ENCODE measurements at regions not wholly inside any gene's neighbourhood (a gene's known extent, or its start where the extent isn't known, plus 50 kb on each side); places are given as distances from the start of the nearest gene placed in this dataset.
A peak's percentile ranks its signal among the peaks of the same experiment; 100 is the strongest.

DNA sequence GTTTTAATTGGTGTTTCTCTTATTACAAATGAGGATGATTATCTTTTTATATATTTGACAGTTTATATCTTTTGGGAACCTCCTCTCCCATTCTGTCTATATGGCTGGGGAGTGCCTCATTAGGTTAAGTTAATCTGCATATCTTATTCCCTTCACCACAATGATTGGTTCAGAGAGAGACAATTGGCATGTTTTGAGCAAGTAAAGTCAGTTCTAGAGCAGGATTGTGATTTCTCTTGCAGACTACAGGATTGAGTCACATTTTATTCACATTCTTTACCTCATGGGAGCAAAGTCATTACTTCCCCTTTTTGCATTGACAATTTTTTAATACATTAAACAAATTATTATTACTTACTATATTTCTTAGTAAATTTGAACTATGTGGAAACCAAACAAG is 345.6 kb downstream of the MDFIC start:
- no peak overlapping the region for H3K27ac Mint-ChIP-seq
- peak in 1 of 2 donors; percentile 67 for ATAC-seq (replicated peaks in 1 of 2)
- no peak overlapping the region for H3K4me3 Mint-ChIP-seq
- H3K36me3 Mint-ChIP-seq (ENCODE audit: insufficient read depth in 2 of 2): peaks cover 0 to 2% of the 10 kb centered on the region in 2 donors
- H3K4me1 Mint-ChIP-seq (ENCODE audit: low read depth): no peaks in the 10 kb centered on the region
- H3K27me3 Mint-ChIP-seq (ENCODE audit: low read depth): peaks cover 21% of the 10 kb centered on the region
- no peak for DNase-seq
- no peaks in the 10 kb centered on the region for H3K9me3 Mint-ChIP-seq

GRCh38 chr7:115260381-115260780 is 338.5 kb downstream of the MDFIC start:
- DNase-seq (no peak), ATAC-seq (replicated peaks in 1 of 2) (no peak)
- Mint-ChIP-seq H3K4me1 (ENCODE audit: low read depth) (no peaks in the 10 kb centered on the region), H3K9me3 (no peaks in the 10 kb centered on the region), H3K27me3 (ENCODE audit: low read depth) (no peaks in the 10 kb centered on the region), H3K36me3 (ENCODE audit: insufficient read depth in 2 of 2) (peaks cover 0 to 2% of the 10 kb centered on the region in 2 donors), H3K27ac (no peak overlapping the region), H3K4me3 (no peak overlapping the region)

DNA sequence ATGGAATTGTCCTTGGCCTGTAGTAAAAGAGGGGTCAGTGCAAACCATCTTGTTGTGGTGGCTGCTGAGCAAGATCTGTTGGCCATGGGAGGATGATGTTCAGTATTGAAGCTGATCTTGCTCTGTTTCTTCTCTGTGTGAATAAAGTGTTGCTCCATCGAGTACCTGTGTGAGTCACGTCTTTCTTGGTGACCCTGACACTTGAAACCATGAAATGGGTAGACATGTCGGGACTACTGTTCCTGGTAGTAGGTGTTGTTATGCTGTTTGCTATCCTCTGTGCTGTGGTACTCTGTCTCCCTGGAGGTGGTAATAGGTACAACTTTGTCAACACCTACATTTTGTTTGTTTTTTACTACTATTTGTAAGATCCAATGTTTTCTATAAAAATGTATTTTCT is 330.6 kb downstream of the MDFIC start:
- Mint-ChIP-seq H3K4me3 (no peak overlapping the region), H3K9me3 (no peaks in the 10 kb centered on the region), H3K4me1 (ENCODE audit: low read depth) (no peaks in the 10 kb centered on the region), H3K27me3 (ENCODE audit: low read depth) (no peaks in the 10 kb centered on the region), H3K27ac (no peak overlapping the region), H3K36me3 (ENCODE audit: insufficient read depth in 2 of 2) (no peaks in the 10 kb centered on the region)
- DNase-seq: no peak
- no peak for ATAC-seq (replicated peaks in 1 of 2)

- Mint-ChIP-seq H3K36me3 (ENCODE audit: insufficient read depth in 2 of 2) (no peaks in the 10 kb centered on the region), H3K27ac (no peak overlapping the region), H3K27me3 (ENCODE audit: low read depth) (no peaks in the 10 kb centered on the region), H3K4me1 (ENCODE audit: low read depth) (no peaks in the 10 kb centered on the region), H3K9me3 (no peaks in the 10 kb centered on the region), H3K4me3 (no peak overlapping the region)
- no peak for ATAC-seq (replicated peaks in 1 of 2)
- DNase-seq: no peak
Measured at GRCh38 chr7:115249080-115249479, 327.2 kb downstream of the MDFIC start.

DNA sequence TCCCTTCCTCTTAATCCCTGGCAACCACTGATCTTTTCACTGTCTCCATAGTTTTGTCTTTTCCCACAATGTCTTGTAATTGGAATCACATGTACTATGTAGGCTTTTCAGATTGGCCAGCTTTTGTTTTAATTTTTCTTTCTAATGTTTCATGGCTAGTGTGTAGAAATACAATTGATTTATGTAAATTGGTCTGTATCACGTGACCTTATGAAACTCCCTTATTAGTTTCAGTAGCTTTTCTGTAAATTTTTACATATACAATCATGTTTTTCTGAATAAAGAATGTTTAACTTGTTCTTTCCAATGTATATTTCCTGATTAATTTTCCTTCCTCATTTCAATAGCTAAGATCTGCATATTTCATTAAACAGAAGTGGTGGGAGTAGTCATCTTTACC is 319.3 kb downstream of the MDFIC start:
- DNase-seq (no peak), ATAC-seq (replicated peaks in 1 of 2) (no peak)
- no peak overlapping the region for H3K4me3 Mint-ChIP-seq
- H3K9me3 Mint-ChIP-seq: peaks cover 1 to 2% of the 10 kb centered on the region in 2 donors
- H3K36me3 Mint-ChIP-seq (ENCODE audit: insufficient read depth in 2 of 2): peaks cover 1 to 3% of the 10 kb centered on the region in 2 donors
- no peaks in the 10 kb centered on the region for H3K27me3 Mint-ChIP-seq (ENCODE audit: low read depth)
- no peak overlapping the region for H3K27ac Mint-ChIP-seq
- H3K4me1 Mint-ChIP-seq (ENCODE audit: low read depth): no peaks in the 10 kb centered on the region

- ATAC-seq (replicated peaks in 1 of 2) (no peak), DNase-seq (no peak)
- Mint-ChIP-seq H3K4me1 (ENCODE audit: low read depth) (no peaks in the 10 kb centered on the region), H3K9me3 (peaks cover 2 to 4% of the 10 kb centered on the region in 2 donors), H3K27ac (no peak overlapping the region), H3K27me3 (ENCODE audit: low read depth) (no peaks in the 10 kb centered on the region), H3K36me3 (ENCODE audit: insufficient read depth in 2 of 2) (peaks cover 1 to 3% of the 10 kb centered on the region in 2 donors), H3K4me3 (no peak overlapping the region)
Measured at GRCh38 chr7:115240242-115240641, 318.3 kb downstream of the MDFIC start.

DNA sequence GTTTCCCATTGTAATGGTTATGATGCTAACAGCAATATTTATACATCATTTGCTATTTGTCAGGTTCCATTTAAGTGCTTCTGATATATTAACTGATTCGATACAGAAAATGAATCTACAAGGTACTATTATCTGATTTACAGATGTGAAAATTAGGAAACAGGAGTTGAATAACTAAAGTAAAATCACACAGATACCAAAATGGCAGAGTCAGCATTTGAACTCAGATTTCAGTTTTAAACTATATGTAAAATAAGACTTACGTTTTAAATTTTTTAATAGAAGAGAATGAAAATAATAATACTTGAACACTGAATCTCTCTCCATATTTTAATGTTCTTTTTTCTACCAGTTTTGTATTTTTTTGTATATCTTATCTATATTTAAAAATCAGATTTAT is 313.2 kb downstream of the MDFIC start:
- ATAC-seq (replicated peaks in 1 of 2): no peak
- Mint-ChIP-seq H3K36me3 (ENCODE audit: insufficient read depth in 2 of 2) (no peaks in the 10 kb centered on the region), H3K4me3 (no peak overlapping the region), H3K27me3 (ENCODE audit: low read depth) (peaks cover 5% of the 10 kb centered on the region), H3K9me3 (peaks cover 0 to 5% of the 10 kb centered on the region in 2 donors), H3K4me1 (ENCODE audit: low read depth) (peaks cover 9% of the 10 kb centered on the region), H3K27ac (peak overlapping the region; percentile 7)
- DNase-seq: no peak

DNA sequence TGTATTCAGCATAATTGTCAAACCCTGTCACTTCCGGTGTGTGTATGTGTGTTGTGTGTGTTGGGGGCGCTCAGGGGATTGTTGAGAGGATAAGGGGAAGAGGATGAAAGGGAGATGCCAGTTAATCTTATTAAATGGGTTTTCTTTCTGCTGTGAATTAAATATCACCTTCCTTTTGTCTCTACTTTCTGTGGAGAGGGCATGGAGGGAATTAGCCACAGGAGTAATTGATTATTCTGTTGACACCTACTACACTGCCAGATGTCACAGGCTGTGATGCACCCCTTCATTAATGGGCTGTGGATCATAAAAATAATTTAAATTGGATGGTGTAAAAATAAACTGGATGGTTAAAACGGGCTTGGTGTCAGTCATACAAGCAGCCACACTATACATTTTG is 311.9 kb downstream of the MDFIC start:
- no peak for ATAC-seq (replicated peaks in 1 of 2)
- peaks cover 5% of the 10 kb centered on the region for H3K27me3 Mint-ChIP-seq (ENCODE audit: low read depth)
- H3K4me3 Mint-ChIP-seq: no peak overlapping the region
- peaks cover 0 to 5% of the 10 kb centered on the region in 2 donors for H3K9me3 Mint-ChIP-seq
- H3K4me1 Mint-ChIP-seq (ENCODE audit: low read depth): peaks cover 9% of the 10 kb centered on the region
- H3K27ac Mint-ChIP-seq: no peak overlapping the region
- H3K36me3 Mint-ChIP-seq (ENCODE audit: insufficient read depth in 2 of 2): no peaks in the 10 kb centered on the region
- DNase-seq: no peak

GRCh38 chr7:115232041-115232440 is 310.1 kb downstream of the MDFIC start:
- DNase-seq: no peak
- H3K27ac Mint-ChIP-seq: no peak overlapping the region
- no peak for ATAC-seq (replicated peaks in 1 of 2)
- peaks cover 0 to 5% of the 10 kb centered on the region in 2 donors for H3K9me3 Mint-ChIP-seq
- no peak overlapping the region for H3K4me3 Mint-ChIP-seq
- H3K4me1 Mint-ChIP-seq (ENCODE audit: low read depth): peaks cover 9% of the 10 kb centered on the region
- H3K27me3 Mint-ChIP-seq (ENCODE audit: low read depth): peaks cover 5% of the 10 kb centered on the region
- H3K36me3 Mint-ChIP-seq (ENCODE audit: insufficient read depth in 2 of 2): no peaks in the 10 kb centered on the region

DNA sequence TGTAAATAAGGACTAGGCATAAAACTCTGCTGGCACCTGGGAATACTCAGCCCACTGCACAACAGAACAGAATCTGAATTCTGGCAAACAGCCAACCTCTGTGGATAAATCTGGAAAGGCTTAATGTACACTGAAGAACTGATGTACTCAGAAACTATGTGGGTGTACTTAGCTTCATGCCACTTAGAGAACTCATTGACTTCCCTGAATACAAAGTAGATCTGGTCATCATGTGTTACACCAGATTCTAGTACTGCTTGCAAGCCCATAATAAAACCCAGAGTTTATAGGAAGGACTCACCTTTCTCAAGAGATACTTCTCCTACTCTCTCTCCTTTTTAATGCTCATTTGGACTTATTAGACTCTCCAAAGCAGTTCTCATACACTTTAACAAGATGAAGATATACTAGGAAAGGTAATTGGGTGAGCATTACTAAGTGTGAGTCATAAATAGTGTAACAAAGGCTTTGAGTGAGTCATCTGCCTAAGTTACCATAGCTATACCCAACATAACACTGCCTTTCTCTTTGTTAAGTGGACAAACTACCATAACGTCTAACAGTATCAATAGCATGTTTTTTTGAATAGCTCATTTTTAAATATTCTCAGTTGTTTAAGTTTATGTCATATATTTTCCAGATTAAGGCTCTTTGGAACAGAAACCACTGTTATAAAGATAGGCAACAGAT is 309.1 kb downstream of the MDFIC start:
- peaks cover 0 to 5% of the 10 kb centered on the region in 2 donors for H3K9me3 Mint-ChIP-seq
- peaks cover 9% of the 10 kb centered on the region for H3K4me1 Mint-ChIP-seq (ENCODE audit: low read depth)
- ATAC-seq (replicated peaks in 1 of 2) (peak; percentile 99), DNase-seq (no peak)
- H3K36me3 Mint-ChIP-seq (ENCODE audit: insufficient read depth in 2 of 2): no peaks in the 10 kb centered on the region
- H3K27ac Mint-ChIP-seq: peak overlapping the region; percentile 29
- peaks cover 5% of the 10 kb centered on the region for H3K27me3 Mint-ChIP-seq (ENCODE audit: low read depth)
- H3K4me3 Mint-ChIP-seq: peak overlapping the region; percentile 6 to 54

- DNase-seq (no peak), ATAC-seq (replicated peaks in 1 of 2) (no peak)
- H3K4me1 Mint-ChIP-seq (ENCODE audit: low read depth): peaks cover 9% of the 10 kb centered on the region
- H3K9me3 Mint-ChIP-seq: no peaks in the 10 kb centered on the region
- H3K36me3 Mint-ChIP-seq (ENCODE audit: insufficient read depth in 2 of 2): no peaks in the 10 kb centered on the region
- peak overlapping the region in 1 of 2 donors; percentile 16 for H3K4me3 Mint-ChIP-seq
- no peaks in the 10 kb centered on the region for H3K27me3 Mint-ChIP-seq (ENCODE audit: low read depth)
- no peak overlapping the region for H3K27ac Mint-ChIP-seq
Measured at GRCh38 chr7:115229401-115230105, 307.7 kb downstream of the MDFIC start.

- H3K9me3 Mint-ChIP-seq: no peaks in the 10 kb centered on the region
- H3K4me1 Mint-ChIP-seq (ENCODE audit: low read depth): peaks cover 9% of the 10 kb centered on the region
- no peaks in the 10 kb centered on the region for H3K36me3 Mint-ChIP-seq (ENCODE audit: insufficient read depth in 2 of 2)
- no peak overlapping the region for H3K4me3 Mint-ChIP-seq
- no peaks in the 10 kb centered on the region for H3K27me3 Mint-ChIP-seq (ENCODE audit: low read depth)
- DNase-seq (no peak), ATAC-seq (replicated peaks in 1 of 2) (no peak)
- H3K27ac Mint-ChIP-seq: no peak overlapping the region
Measured at GRCh38 chr7:115227473-115228235, 305.8 kb downstream of the MDFIC start.

- DNase-seq: no peak
- no peak for ATAC-seq (replicated peaks in 1 of 2)
- peaks cover 8% of the 10 kb centered on the region for H3K4me1 Mint-ChIP-seq (ENCODE audit: low read depth)
Measured at GRCh38 chr7:115226410-115226809, 304.5 kb downstream of the MDFIC start.

More at GRCh38 chr7:115226410-115226809, 304.5 kb downstream of the MDFIC start:
- no peaks in the 10 kb centered on the region for H3K27me3 Mint-ChIP-seq (ENCODE audit: low read depth)
- no peak overlapping the region for H3K4me3 Mint-ChIP-seq
- H3K27ac Mint-ChIP-seq: no peak overlapping the region
- no peaks in the 10 kb centered on the region for H3K9me3 Mint-ChIP-seq
- H3K36me3 Mint-ChIP-seq (ENCODE audit: insufficient read depth in 2 of 2): no peaks in the 10 kb centered on the region
